Nephron progenitor cell (in vitro differentiated cells): ENCODE measurements at regions not wholly inside any gene's neighbourhood (a gene's known extent, or its start where the extent isn't known, plus 50 kb on each side); places are given as distances from the start of the nearest gene placed in this dataset.

ENCODE experiments used
- DNase-seq: peaks from one replicate; pipeline ENCODE4 v3.0.0; 2021
- H3K27ac Mint-ChIP-seq: 2 replicates; pipeline ENCODE4 v1.8.0; 2021; ENCODE audit warnings: mild to moderate bottlenecking, moderate library complexity, mixed read lengths
- H3K27me3 Mint-ChIP-seq: 2 replicates; pipeline ENCODE4 v1.8.0; 2021; ENCODE audit warnings: mild to moderate bottlenecking, low read depth, mixed read lengths; ENCODE audit not compliant: poor library complexity
- H3K36me3 Mint-ChIP-seq: 2 replicates; pipeline ENCODE4 v1.8.0; 2021; ENCODE audit warnings: low read depth, mixed read lengths
- H3K4me1 Mint-ChIP-seq: 2 replicates; pipeline ENCODE4 v1.8.0; 2021; ENCODE audit warnings: mixed read lengths
- H3K4me3 Mint-ChIP-seq: 2 replicates; pipeline ENCODE4 v1.8.0; 2021; ENCODE audit warnings: mild to moderate bottlenecking, moderate library complexity, mixed read lengths
- H3K9me3 Mint-ChIP-seq: 2 replicates; pipeline ENCODE4 v1.8.0; 2021; ENCODE audit warnings: mild to moderate bottlenecking, moderate library complexity, mixed read lengths
- CTCF ChIP-seq: fragments of 200-600 bp; sonication (generic); IDR thresholded peaks from 2 replicates; pipeline ENCODE4 v1.5.0; 2021; ENCODE audit warnings: antibody characterized with exemption

DNA sequence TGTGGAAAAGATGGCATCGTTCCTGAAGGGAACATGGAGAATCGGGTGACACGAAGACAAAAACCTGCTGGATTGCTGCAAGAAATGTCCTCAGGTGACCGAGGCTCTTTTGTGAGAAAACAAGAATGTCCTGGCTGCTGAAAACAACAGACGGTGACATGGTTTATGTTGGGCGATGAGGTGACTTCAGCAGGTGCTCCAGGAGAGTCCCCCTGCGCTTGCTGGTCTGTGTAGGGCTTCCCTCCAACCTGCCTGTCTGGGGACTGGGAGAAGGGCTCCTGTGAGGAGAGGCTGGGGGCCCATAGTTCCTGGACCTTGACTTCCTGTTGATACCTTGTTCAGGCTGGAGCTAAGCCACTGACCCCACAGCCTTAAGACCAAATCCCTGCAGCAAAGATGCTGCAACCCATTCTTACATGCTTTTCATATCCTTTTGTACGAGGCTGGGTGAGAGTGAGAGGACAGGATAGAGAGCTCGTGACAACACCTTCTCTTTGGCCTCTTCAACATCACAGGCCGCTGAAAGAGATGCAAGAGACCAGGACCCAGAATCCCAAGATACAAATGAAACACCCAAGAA lies 134.8 kb downstream of the CD83 start:
- H3K4me1 Mint-ChIP-seq: peaks cover 14% of the 10 kb centered on the region
- no peaks in the 10 kb centered on the region for H3K36me3 Mint-ChIP-seq
- H3K27me3 Mint-ChIP-seq: no peaks in the 10 kb centered on the region
- TF ChIP-seq CTCF: no peak
- H3K27ac Mint-ChIP-seq: no peak overlapping the region
- DNase-seq: no peak
- no peak overlapping the region for H3K4me3 Mint-ChIP-seq
- no peaks in the 10 kb centered on the region for H3K9me3 Mint-ChIP-seq

DNA sequence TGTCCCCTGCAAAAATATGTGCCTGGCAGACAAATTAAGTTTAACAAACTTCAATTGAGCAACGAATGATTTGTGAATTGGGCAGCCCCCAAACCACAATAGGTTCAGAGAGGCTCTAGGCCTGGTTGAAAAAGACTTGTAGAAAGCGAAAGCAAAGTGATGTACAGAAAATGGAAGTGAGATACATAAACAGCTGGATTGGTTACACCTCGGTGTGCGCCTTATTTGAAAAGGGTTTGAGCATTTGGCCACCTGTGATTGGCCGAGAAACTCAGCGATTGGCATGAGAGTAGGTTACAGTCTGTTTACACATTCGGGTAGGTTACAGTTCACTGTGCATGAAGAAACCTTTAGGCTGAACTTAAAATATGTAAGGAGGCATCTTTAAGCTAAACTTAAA lies 136.9 kb downstream of the CD83 start:
- no peak for DNase-seq
- H3K27ac Mint-ChIP-seq: no peak overlapping the region
- no peak overlapping the region for H3K4me3 Mint-ChIP-seq
- peaks cover 32% of the 10 kb centered on the region for H3K4me1 Mint-ChIP-seq
- H3K36me3 Mint-ChIP-seq: no peaks in the 10 kb centered on the region
- H3K9me3 Mint-ChIP-seq: no peaks in the 10 kb centered on the region
- TF ChIP-seq CTCF: no peak
- H3K27me3 Mint-ChIP-seq: no peaks in the 10 kb centered on the region

DNA sequence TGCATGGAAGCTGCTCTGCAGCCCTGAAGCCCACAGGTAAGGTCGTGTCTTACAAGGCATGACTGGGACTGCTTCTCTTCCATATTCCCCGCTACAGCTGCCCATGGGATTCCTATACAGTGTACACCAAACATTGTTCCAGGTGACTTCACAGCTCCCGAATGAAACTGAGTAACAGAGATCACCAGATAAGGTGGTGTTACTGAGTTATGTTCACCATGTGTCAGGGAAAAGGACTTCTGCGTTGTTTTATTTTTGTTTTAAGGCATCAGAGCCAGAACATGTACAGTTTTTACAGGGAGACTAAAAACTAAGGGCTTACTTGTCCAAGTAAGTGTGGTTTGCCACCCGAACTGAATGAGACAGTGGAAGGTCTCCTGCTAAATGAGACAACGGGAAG lies 138.3 kb downstream of the CD83 start:
- Mint-ChIP-seq H3K27ac (no peak overlapping the region), H3K27me3 (no peaks in the 10 kb centered on the region), H3K4me3 (no peak overlapping the region), H3K9me3 (peaks cover 12% of the 10 kb centered on the region), H3K36me3 (peaks cover 3% of the 10 kb centered on the region), H3K4me1 (peaks cover 37% of the 10 kb centered on the region)
- DNase-seq: no peak
- TF ChIP-seq CTCF: no peak

DNA sequence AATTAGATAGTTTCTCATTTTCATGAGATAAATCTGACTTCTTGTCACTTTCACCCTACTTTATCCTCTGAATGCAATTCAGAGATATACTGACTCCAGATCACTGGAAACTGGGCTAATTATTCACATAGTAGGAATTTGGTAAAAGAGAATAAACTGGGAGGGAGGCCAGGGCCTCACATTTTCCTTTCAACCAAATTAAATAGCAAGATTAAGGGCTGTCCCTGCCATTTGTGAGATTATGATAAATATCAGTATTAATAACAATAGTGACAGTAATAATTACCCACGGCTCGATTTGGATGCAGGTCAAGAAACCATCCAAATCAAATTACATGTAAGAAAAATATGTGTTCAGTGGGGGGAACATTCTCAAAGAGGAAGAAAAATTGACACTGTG lies 140.5 kb downstream of the CD83 start:
- Mint-ChIP-seq H3K36me3 (peaks cover 12% of the 10 kb centered on the region), H3K4me1 (peaks cover 37% of the 10 kb centered on the region), H3K4me3 (no peak overlapping the region), H3K27ac (no peak overlapping the region), H3K9me3 (peaks cover 34% of the 10 kb centered on the region), H3K27me3 (no peaks in the 10 kb centered on the region)
- no peak for TF ChIP-seq CTCF
- DNase-seq: no peak

- Mint-ChIP-seq H3K27ac (no peak overlapping the region), H3K9me3 (peaks cover 42% of the 10 kb centered on the region), H3K36me3 (peaks cover 15% of the 10 kb centered on the region), H3K27me3 (no peaks in the 10 kb centered on the region), H3K4me3 (peak overlapping the region; percentile 48), H3K4me1 (peaks cover 37% of the 10 kb centered on the region)
- no peak for DNase-seq
- TF ChIP-seq CTCF: no peak
Observed at GRCh38 chr6:14258695-14259593, 141.4 kb downstream of the CD83 start.
